Neural cell (in vitro differentiated cells): ENCODE measurements at regions not wholly inside any gene's neighbourhood (a gene's known extent, or its start where the extent isn't known, plus 50 kb on each side); places are given as distances from the start of the nearest gene placed in this dataset.

ENCODE experiments used
- H2AFZ ChIP-seq: fragments of 200-600, 300-800 bp; sonication (generic), shearing (Covaris generic); 2 replicates; pipeline ENCODE4 v1.6.0; 2014; ENCODE audit warnings: low read depth, mild to moderate bottlenecking, antibody characterized with exemption, low read length, moderate library complexity
- H3F3A ChIP-seq: fragments of 200-600 bp; shearing (Covaris generic); 2 replicates; pipeline ENCODE4 v1.6.1; 2016; ENCODE audit warnings: mild to moderate bottlenecking, moderate library complexity, mixed read lengths, antibody characterized with exemption, low read length; ENCODE audit not compliant: insufficient read depth, poor library complexity, severe bottlenecking
- H3K27ac ChIP-seq: fragments of 200-600, 300-800 bp; sonication (generic), shearing (Covaris generic); 2 replicates; pipeline ENCODE4 v1.5.1; 2014; ENCODE audit warnings: mild to moderate bottlenecking, low read length, moderate library complexity
- H3K27me3 ChIP-seq: fragments of 300-800, 200-600 bp; sonication (generic), shearing (Covaris generic); 2 replicates; pipeline ENCODE4 v1.6.0; 2014; ENCODE audit warnings: mild to moderate bottlenecking, low read depth, low read length, moderate library complexity; ENCODE audit not compliant: insufficient read depth
- H3K36me3 ChIP-seq: fragments of 300-800, 200-600 bp; sonication (generic), shearing (Covaris generic); 2 replicates; pipeline ENCODE4 v1.5.1; 2014; ENCODE audit warnings: mild to moderate bottlenecking, antibody characterized with exemption, low read length, moderate library complexity; ENCODE audit not compliant: insufficient read depth
- H3K4me2 ChIP-seq: fragments of 300-800, 200-600 bp; sonication (generic), shearing (Covaris generic); 2 replicates; pipeline ENCODE4 v1.6.0; 2014; ENCODE audit warnings: mild to moderate bottlenecking, low read length
- H3K4me3 ChIP-seq: fragments of 300-800, 200-600 bp; sonication (generic), shearing (Covaris generic); 2 replicates; pipeline ENCODE4 v1.5.1; 2014; ENCODE audit warnings: mild to moderate bottlenecking, low read length, moderate library complexity
- H3K79me2 ChIP-seq: fragments of 200-600 bp; shearing (Covaris generic); replicated peaks from 2 replicates; pipeline ENCODE4 v1.6.0; 2014; ENCODE audit warnings: mild to moderate bottlenecking, low read length, moderate library complexity; ENCODE audit not compliant: insufficient read depth
- H3K9ac ChIP-seq: fragments of 300-800, 200-600 bp; sonication (generic), shearing (Covaris generic); 2 replicates; pipeline ENCODE4 v1.6.1; 2016; ENCODE audit warnings: mild to moderate bottlenecking, low read length, mixed read lengths
- H3K9me2 ChIP-seq: fragments of 200-600 bp; shearing (Covaris generic); 2 replicates; pipeline ENCODE4 v1.6.1; 2016; ENCODE audit warnings: mild to moderate bottlenecking, low read length, mixed read lengths; ENCODE audit not compliant: insufficient read depth
- H3K9me3 ChIP-seq: fragments of 200-600, 300-800 bp; sonication (generic), shearing (Covaris generic); 2 replicates; pipeline ENCODE4 v1.6.1; 2016; ENCODE audit warnings: mild to moderate bottlenecking, mixed run types, low read length, moderate library complexity, mixed read lengths
- H4K20me1 ChIP-seq: fragments of 200-600 bp; shearing (Covaris generic); 2 replicates; pipeline ENCODE4 v1.6.1; 2016; ENCODE audit warnings: mild to moderate bottlenecking, mixed run types; ENCODE audit not compliant: insufficient read depth
- CTCF ChIP-seq: fragments of 450-650 bp; IDR thresholded peaks from 2 replicates; pipeline ENCODE4 v1.5.1; 2014; ENCODE audit warnings: antibody characterized with exemption, mild to moderate bottlenecking, moderate library complexity; ENCODE audit not compliant: poor library complexity, severe bottlenecking
- EP300 ChIP-seq: fragments of 450-650 bp; conservative IDR thresholded peaks from 2 replicates; pipeline ENCODE4 v1.6.1; 2014; ENCODE audit warnings: antibody characterized with exemption, mild to moderate bottlenecking, moderate library complexity; ENCODE audit not compliant: poor library complexity, severe bottlenecking
- EZH2 ChIP-seq: fragments of 200-600, 300-800 bp; shearing (Covaris generic), sonication (generic); IDR thresholded peaks from 2 replicates; pipeline ENCODE4 v1.6.1; 2014; ENCODE audit warnings: antibody characterized with exemption, low read length, borderline replicate concordance, mild to moderate bottlenecking; ENCODE audit not compliant: insufficient read depth, poor library complexity, severe bottlenecking
- MXI1 ChIP-seq: fragments of 450-650 bp; conservative IDR thresholded peaks from 2 replicates; pipeline ENCODE4 v1.6.1; 2014; ENCODE audit warnings: antibody characterized with exemption, mild to moderate bottlenecking; ENCODE audit not compliant: poor library complexity, severe bottlenecking
- POLR2AphosphoS5 ChIP-seq: IDR thresholded peaks from 2 replicates; pipeline ENCODE4 v1.6.1; 2012
- RAD21 ChIP-seq: fragments of 450-650 bp; conservative IDR thresholded peaks from 2 replicates; pipeline ENCODE4 v1.6.1; 2014; ENCODE audit warnings: antibody characterized with exemption, mild to moderate bottlenecking, moderate library complexity
- REST ChIP-seq: IDR thresholded peaks from 2 replicates; pipeline ENCODE4 v1.6.1; 2012; ENCODE audit warnings: borderline replicate concordance
- SMC3 ChIP-seq: fragments of 450-650 bp; conservative IDR thresholded peaks from 2 replicates; pipeline ENCODE4 v1.6.1; 2014; ENCODE audit warnings: antibody characterized with exemption, mild to moderate bottlenecking, moderate library complexity; ENCODE audit not compliant: poor library complexity
- TAF1 ChIP-seq: IDR thresholded peaks from 2 replicates; pipeline ENCODE4 v1.6.1; 2012; ENCODE audit warnings: low read depth

GRCh38 chr3:139180489-139180888 lies 135.8 kb upstream of the PRR23C start:
- Histone ChIP-seq H3K27me3 (no peaks in the 10 kb centered on the region), H3K9ac (no peak overlapping the region)
- TF ChIP-seq RAD21 (no peak), TAF1 (no peak), CTCF (no peak), SMC3 (no peak), MXI1 (no peak), EP300 (no peak), EZH2 (no peak), REST (no peak), POLR2AphosphoS5 (no peak)

GRCh38 chr3:139182143-139182542 lies 137.5 kb upstream of the PRR23C start:
- no peak for TF ChIP-seq SMC3
- TF ChIP-seq MXI1 = no peak
- TF ChIP-seq EZH2 = no peak
- no peak for TF ChIP-seq CTCF
- no peak for TF ChIP-seq REST
- no peak for TF ChIP-seq POLR2AphosphoS5
- TF ChIP-seq EP300 = no peak
- no peak for TF ChIP-seq TAF1
- TF ChIP-seq RAD21 = no peak
- no peak overlapping the region for H3K9ac ChIP-seq

More at GRCh38 chr3:139180489-139180888, 135.8 kb upstream of the PRR23C start:
- H3K27ac ChIP-seq = no peak overlapping the region
- no peaks in the 10 kb centered on the region for H4K20me1 ChIP-seq
- H3F3A ChIP-seq = no peaks in the 10 kb centered on the region
- H3K4me2 ChIP-seq = no peak overlapping the region
- H3K79me2 ChIP-seq = no peaks in the 10 kb centered on the region
- no peak overlapping the region for H2AFZ ChIP-seq
- no peak overlapping the region for H3K4me3 ChIP-seq
- no peaks in the 10 kb centered on the region for H3K9me2 ChIP-seq
- H3K36me3 ChIP-seq = no peaks in the 10 kb centered on the region
- peaks cover 7% of the 10 kb centered on the region for H3K9me3 ChIP-seq

More at GRCh38 chr3:139182143-139182542, 137.5 kb upstream of the PRR23C start:
- Histone ChIP-seq H2AFZ (no peak overlapping the region), H3F3A (no peaks in the 10 kb centered on the region), H3K4me3 (no peak overlapping the region), H3K27me3 (no peaks in the 10 kb centered on the region), H3K4me2 (no peak overlapping the region), H3K27ac (no peak overlapping the region), H3K36me3 (no peaks in the 10 kb centered on the region), H3K79me2 (no peaks in the 10 kb centered on the region), H4K20me1 (no peaks in the 10 kb centered on the region), H3K9me2 (no peaks in the 10 kb centered on the region), H3K9me3 (peaks cover 7% of the 10 kb centered on the region)
